ENCODE measurements at regions not wholly inside any gene's neighbourhood (a gene's known extent, or its start where the extent isn't known, plus 50 kb on each side); places are given as distances from the start of the nearest gene placed in this dataset.
"Not testable (repeated sequence)": the region's sequence is repeated elsewhere in the genome, so short reads cannot be mapped to it uniquely, and the experiment has no call there.

DNA sequence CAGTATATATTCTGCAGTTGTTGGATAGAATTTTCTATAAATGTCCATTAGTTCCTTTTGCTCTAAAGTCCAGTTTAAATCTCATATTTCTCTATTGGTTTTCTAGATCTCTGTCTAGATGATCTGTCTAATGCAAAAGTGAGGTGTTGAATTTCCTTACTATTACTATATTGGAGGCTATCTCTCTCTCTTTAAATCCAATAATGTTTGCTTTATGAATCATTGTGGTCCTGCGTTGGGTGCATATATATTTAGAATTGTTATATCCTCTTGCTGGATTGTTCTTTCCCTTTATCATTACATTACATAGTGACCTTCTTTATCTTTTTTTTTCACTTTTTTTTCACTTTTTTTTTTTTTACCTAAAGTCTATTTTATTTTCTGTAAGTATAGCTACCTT is 208.5 kb upstream of the ASCC3 start:
- Histone ChIP-seq H3K27me3 (ENCODE audit: control insufficient read depth in 1 of 2, insufficient read depth in 1 of 2, low read length in 2 of 2) (no peaks in the 10 kb centered on the region), H4K91ac (ENCODE audit: low read length) (no peak overlapping the region), H3K4me1 (ENCODE audit: control insufficient read depth, insufficient read depth, low read depth, low read length) (no peaks in the 10 kb centered on the region), H3K14ac (ENCODE audit: low read length in 2 of 2) (no peak overlapping the region), H3K36me3 (ENCODE audit: control insufficient read depth in 1 of 2, insufficient read depth in 2 of 2, low read depth in 1 of 2, low read length in 2 of 2) (no peaks in the 10 kb centered on the region), H3K9me3 (ENCODE audit: control insufficient read depth, low read length) (peaks cover 23% of the 10 kb centered on the region), H3K79me1 (replicated peaks; ENCODE audit: low read length, poor library complexity, severe bottlenecking) (no peaks in the 10 kb centered on the region), H2BK120ac (ENCODE audit: low read depth, low read length) (no peak overlapping the region), H2BK5ac (ENCODE audit: low read depth, low read length, poor library complexity, severe bottlenecking) (no peak overlapping the region), H2AK5ac (ENCODE audit: low read length, severe bottlenecking) (no peak overlapping the region), H3K9ac (ENCODE audit: low read length) (no peak overlapping the region), H2BK12ac (ENCODE audit: low read length in 2 of 2) (no peak overlapping the region), H3K4me2 (ENCODE audit: low read length, poor library complexity, severe bottlenecking) (no peak overlapping the region), H2AFZ (ENCODE audit: low read depth, low read length) (no peak overlapping the region), H3K27ac (ENCODE audit: low read length, poor library complexity, severe bottlenecking) (no peak overlapping the region), H3K18ac (ENCODE audit: low read depth in 1 of 2, low read length in 2 of 2) (no peak overlapping the region), H4K8ac (ENCODE audit: low read length) (no peak overlapping the region), H3K4me3 (ENCODE audit: insufficient read depth in 1 of 2, low read depth in 1 of 2, low read length in 2 of 2) (no peak overlapping the region), H2BK15ac (ENCODE audit: low read depth, poor library complexity, severe bottlenecking) (no peak overlapping the region), H3K4ac (ENCODE audit: low read depth in 1 of 2, low read length in 2 of 2) (no peak overlapping the region), H3K23ac (ENCODE audit: low read length in 2 of 2) (no peak overlapping the region)
- no CpG with 5 or more reads among the region's 1 CpG for WGBS
- no peak for DNase-seq

GRCh38 chr6:101090281-101090680 is 209.2 kb upstream of the ASCC3 start:
- no peaks in the 10 kb centered on the region for H3K79me1 ChIP-seq (replicated peaks; ENCODE audit: low read length, poor library complexity, severe bottlenecking)

GRCh38 chr6:101098605-101099004 is 217.5 kb upstream of the ASCC3 start:
- H2AFZ ChIP-seq (ENCODE audit: low read depth, low read length); H3K4me2 ChIP-seq (ENCODE audit: low read length, poor library complexity, severe bottlenecking); H2BK120ac ChIP-seq (ENCODE audit: low read depth, low read length); DNase-seq; H2BK12ac ChIP-seq (ENCODE audit: low read length in 2 of 2); H3K79me1 ChIP-seq (replicated peaks; ENCODE audit: low read length, poor library complexity, severe bottlenecking); H3K18ac ChIP-seq (ENCODE audit: low read depth in 1 of 2, low read length in 2 of 2); H4K8ac ChIP-seq (ENCODE audit: low read length); H2BK15ac ChIP-seq (ENCODE audit: low read depth, poor library complexity, severe bottlenecking); H4K91ac ChIP-seq (ENCODE audit: low read length); H3K27ac ChIP-seq (ENCODE audit: low read length, poor library complexity, severe bottlenecking); H3K14ac ChIP-seq (ENCODE audit: low read length in 2 of 2); H3K4me3 ChIP-seq (ENCODE audit: insufficient read depth in 1 of 2, low read depth in 1 of 2, low read length in 2 of 2); H3K4ac ChIP-seq (ENCODE audit: low read depth in 1 of 2, low read length in 2 of 2); H3K27me3 ChIP-seq (ENCODE audit: control insufficient read depth in 1 of 2, insufficient read depth in 1 of 2, low read length in 2 of 2); H3K4me1 ChIP-seq (ENCODE audit: control insufficient read depth, insufficient read depth, low read depth, low read length); H2BK5ac ChIP-seq (ENCODE audit: low read depth, low read length, poor library complexity, severe bottlenecking); H2AK5ac ChIP-seq (ENCODE audit: low read length, severe bottlenecking); H3K36me3 ChIP-seq (ENCODE audit: control insufficient read depth in 1 of 2, insufficient read depth in 2 of 2, low read depth in 1 of 2, low read length in 2 of 2); H3K9ac ChIP-seq (ENCODE audit: low read length); H3K23ac ChIP-seq (ENCODE audit: low read length in 2 of 2): not testable (repeated sequence)
- H3K9me3 ChIP-seq (ENCODE audit: control insufficient read depth, low read length), result peaks cover 16% of the 10 kb centered on the region

More at GRCh38 chr6:101090281-101090680, 209.2 kb upstream of the ASCC3 start:
- H3K27me3 ChIP-seq (ENCODE audit: control insufficient read depth in 1 of 2, insufficient read depth in 1 of 2, low read length in 2 of 2), result no peaks in the 10 kb centered on the region
- no peak overlapping the region for H3K9ac ChIP-seq (ENCODE audit: low read length)
- no peak overlapping the region for H3K23ac ChIP-seq (ENCODE audit: low read length in 2 of 2)
- no peak overlapping the region for H3K27ac ChIP-seq (ENCODE audit: low read length, poor library complexity, severe bottlenecking)
- no peak overlapping the region for H2BK12ac ChIP-seq (ENCODE audit: low read length in 2 of 2)
- H2BK5ac ChIP-seq (ENCODE audit: low read depth, low read length, poor library complexity, severe bottlenecking), result no peak overlapping the region
- H3K4ac ChIP-seq (ENCODE audit: low read depth in 1 of 2, low read length in 2 of 2), result no peak overlapping the region
- H2BK120ac ChIP-seq (ENCODE audit: low read depth, low read length), result no peak overlapping the region
- H2AFZ ChIP-seq (ENCODE audit: low read depth, low read length), result no peak overlapping the region
- H3K18ac ChIP-seq (ENCODE audit: low read depth in 1 of 2, low read length in 2 of 2), result no peak overlapping the region
- H3K14ac ChIP-seq (ENCODE audit: low read length in 2 of 2), result no peak overlapping the region
- H2AK5ac ChIP-seq (ENCODE audit: low read length, severe bottlenecking), result no peak overlapping the region
- no peak overlapping the region for H2BK15ac ChIP-seq (ENCODE audit: low read depth, poor library complexity, severe bottlenecking)
- H3K9me3 ChIP-seq (ENCODE audit: control insufficient read depth, low read length), result peaks cover 23% of the 10 kb centered on the region
- no peaks in the 10 kb centered on the region for H3K4me1 ChIP-seq (ENCODE audit: control insufficient read depth, insufficient read depth, low read depth, low read length)
- no peak overlapping the region for H3K4me3 ChIP-seq (ENCODE audit: insufficient read depth in 1 of 2, low read depth in 1 of 2, low read length in 2 of 2)
- H3K4me2 ChIP-seq (ENCODE audit: low read length, poor library complexity, severe bottlenecking), result no peak overlapping the region
- no peak overlapping the region for H4K91ac ChIP-seq (ENCODE audit: low read length)
- DNase-seq, result no peak
- no peaks in the 10 kb centered on the region for H3K36me3 ChIP-seq (ENCODE audit: control insufficient read depth in 1 of 2, insufficient read depth in 2 of 2, low read depth in 1 of 2, low read length in 2 of 2)
- no peak overlapping the region for H4K8ac ChIP-seq (ENCODE audit: low read length)

- Histone ChIP-seq H3K27me3 (ENCODE audit: control insufficient read depth in 1 of 2, insufficient read depth in 1 of 2, low read length in 2 of 2) (no peaks in the 10 kb centered on the region), H4K91ac (ENCODE audit: low read length) (no peak overlapping the region), H3K9me3 (ENCODE audit: control insufficient read depth, low read length) (peaks cover 13% of the 10 kb centered on the region), H2BK5ac (ENCODE audit: low read depth, low read length, poor library complexity, severe bottlenecking) (no peak overlapping the region), H3K4ac (ENCODE audit: low read depth in 1 of 2, low read length in 2 of 2) (no peak overlapping the region), H3K79me1 (replicated peaks; ENCODE audit: low read length, poor library complexity, severe bottlenecking) (no peaks in the 10 kb centered on the region), H3K14ac (ENCODE audit: low read length in 2 of 2) (no peak overlapping the region), H2BK12ac (ENCODE audit: low read length in 2 of 2) (no peak overlapping the region), H3K18ac (ENCODE audit: low read depth in 1 of 2, low read length in 2 of 2) (no peak overlapping the region), H4K8ac (ENCODE audit: low read length) (no peak overlapping the region), H2AFZ (ENCODE audit: low read depth, low read length) (no peak overlapping the region), H3K36me3 (ENCODE audit: control insufficient read depth in 1 of 2, insufficient read depth in 2 of 2, low read depth in 1 of 2, low read length in 2 of 2) (no peaks in the 10 kb centered on the region), H3K27ac (ENCODE audit: low read length, poor library complexity, severe bottlenecking) (no peak overlapping the region), H3K4me1 (ENCODE audit: control insufficient read depth, insufficient read depth, low read depth, low read length) (no peaks in the 10 kb centered on the region), H3K4me2 (ENCODE audit: low read length, poor library complexity, severe bottlenecking) (no peak overlapping the region), H3K23ac (ENCODE audit: low read length in 2 of 2) (no peak overlapping the region), H3K9ac (ENCODE audit: low read length) (no peak overlapping the region), H2AK5ac (ENCODE audit: low read length, severe bottlenecking) (no peak overlapping the region), H2BK15ac (ENCODE audit: low read depth, poor library complexity, severe bottlenecking) (no peak overlapping the region), H2BK120ac (ENCODE audit: low read depth, low read length) (no peak overlapping the region), H3K4me3 (ENCODE audit: insufficient read depth in 1 of 2, low read depth in 1 of 2, low read length in 2 of 2) (no peak overlapping the region)
- no peak for DNase-seq
- whole genome bisulfite sequencing, result 50% methylated on average over 2 of the region's 4 CpGs
Measured at GRCh38 chr6:101102702-101103101, 221.6 kb upstream of the ASCC3 start.

All from mesenchymal stem cell (in vitro differentiated cells and primary cell).